MM.1S (cell line): ENCODE measurements at regions not wholly inside any gene's neighbourhood (a gene's known extent, or its start where the extent isn't known, plus 50 kb on each side); places are given as distances from the start of the nearest gene placed in this dataset.
"Not testable (repeated sequence)": the region's sequence is repeated elsewhere in the genome, so short reads cannot be mapped to it uniquely, and the experiment has no call there.

Experiments
- DNase-seq: peaks from one replicate; pipeline ENCODE4 v3.0.0-alpha.2; 2015
- H2AFZ ChIP-seq: fragments of 300-600 bp; sonication (generic); 2 replicates; pipeline ENCODE4 v1.6.0; 2016; ENCODE audit warnings: antibody characterized with exemption, low read length
- H3F3A ChIP-seq: fragments of 300-600 bp; sonication (generic); 2 replicates; pipeline ENCODE4 v1.6.1; 2016; ENCODE audit warnings: mild to moderate bottlenecking, antibody characterized with exemption, low read length, moderate library complexity, mixed read lengths; ENCODE audit not compliant: insufficient read depth
- H3K27ac ChIP-seq: fragments of 300-600 bp; sonication (generic); 2 replicates; pipeline ENCODE4 v1.5.1; 2016; ENCODE audit warnings: mild to moderate bottlenecking, low read length
- H3K27me3 ChIP-seq: fragments of 300-600 bp; sonication (generic); replicated peaks from 2 replicates; pipeline ENCODE4 v1.6.0; 2016; ENCODE audit warnings: low read length; ENCODE audit not compliant: insufficient read depth
- H3K36me3 ChIP-seq: fragments of 300-600 bp; sonication (generic); replicated peaks from 2 replicates; pipeline ENCODE4 v1.6.1; 2016; ENCODE audit warnings: mild to moderate bottlenecking, low read length, mixed read lengths; ENCODE audit not compliant: insufficient read depth
- H3K4me1 ChIP-seq: fragments of 300-600 bp; sonication (generic); 2 replicates; pipeline ENCODE4 v1.6.1; 2016; ENCODE audit warnings: low read length, mixed read lengths
- H3K4me2 ChIP-seq: fragments of 300-600 bp; sonication (generic); 2 replicates; pipeline ENCODE4 v1.6.0; 2016; ENCODE audit warnings: low read depth, low read length
- H3K4me3 ChIP-seq: fragments of 300-600 bp; sonication (generic); 2 replicates; pipeline ENCODE4 v1.5.1; 2016; ENCODE audit warnings: low read length, mixed read lengths
- H3K79me2 ChIP-seq: fragments of 300-600 bp; sonication (generic); 2 replicates; pipeline ENCODE4 v1.6.1; 2016; ENCODE audit warnings: mixed run types, low read length, mixed read lengths
- H3K9ac ChIP-seq: fragments of 300-600 bp; sonication (generic); 2 replicates; pipeline ENCODE4 v1.6.1; 2016; ENCODE audit warnings: low read length, mixed read lengths
- H3K9me2 ChIP-seq: fragments of 300-600 bp; sonication (generic); replicated peaks from 2 replicates; pipeline ENCODE4 v1.6.1; 2016; ENCODE audit warnings: mild to moderate bottlenecking, low read length, mixed read lengths; ENCODE audit not compliant: insufficient read depth
- H3K9me3 ChIP-seq: fragments of 300-600 bp; sonication (generic); replicated peaks from 2 replicates; pipeline ENCODE4 v1.6.1; 2016; ENCODE audit warnings: mild to moderate bottlenecking, low read length, mixed read lengths; ENCODE audit not compliant: insufficient read depth
- H4K20me1 ChIP-seq: fragments of 300-600 bp; sonication (generic); 2 replicates; pipeline ENCODE4 v1.6.1; 2016; ENCODE audit warnings: mild to moderate bottlenecking, low read length, moderate library complexity, mixed read lengths; ENCODE audit not compliant: insufficient read depth
- EZH2 ChIP-seq: fragments of 300-600 bp; sonication (generic); optimal IDR thresholded peaks from 2 replicates; pipeline ENCODE3; 2017; ENCODE audit warnings: low read depth, mild to moderate bottlenecking, antibody characterized with exemption, low read length, mixed read lengths
- EZH2phosphoT487 ChIP-seq: fragments of 300-600 bp; sonication (generic); IDR thresholded peaks from 2 replicates; pipeline ENCODE4 v1.6.1; 2018; ENCODE audit warnings: antibody characterized with exemption, low read length
- TF ChIP-seq, protein P1 (sequence below): fragments of 300-600 bp; sonication (generic); IDR thresholded peaks from 2 replicates; pipeline ENCODE4 v1.5.1; 2016; ENCODE audit warnings: antibody characterized with exemption, low read length, mixed read lengths

DNA sequence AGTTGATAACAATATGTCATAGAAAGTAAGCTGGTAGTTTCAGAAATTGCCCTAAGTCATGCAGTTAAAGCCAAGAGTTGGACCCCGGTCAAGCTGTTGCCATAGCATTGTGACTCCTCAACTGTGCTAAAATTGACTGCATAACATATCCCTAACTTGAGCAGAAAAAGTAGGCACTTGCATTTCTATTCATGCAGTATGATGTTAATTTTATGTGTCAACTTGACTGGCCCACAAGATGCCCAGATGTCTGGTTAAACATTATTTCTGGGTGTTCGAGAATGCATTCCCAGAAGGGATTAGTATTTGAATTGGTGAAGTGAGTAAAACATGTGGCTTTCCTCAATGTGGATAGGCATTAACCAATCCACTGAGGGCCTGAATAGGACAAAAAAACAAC is 136.4 kb downstream of the GPR63 start:
- Histone ChIP-seq H3K9me2 (no peaks in the 10 kb centered on the region), H3K27ac (no peak overlapping the region), H3K4me2 (no peak overlapping the region), H2AFZ (no peak overlapping the region), H3K4me3 (no peak overlapping the region), H3K9me3 (no peaks in the 10 kb centered on the region), H3F3A (no peaks in the 10 kb centered on the region), H3K9ac (no peak overlapping the region), H3K36me3 (no peaks in the 10 kb centered on the region), H4K20me1 (no peaks in the 10 kb centered on the region), H3K79me2 (no peaks in the 10 kb centered on the region), H3K4me1 (no peaks in the 10 kb centered on the region), H3K27me3 (no peaks in the 10 kb centered on the region)
- DNase-seq = no peak
- TF ChIP-seq, protein P1, sequence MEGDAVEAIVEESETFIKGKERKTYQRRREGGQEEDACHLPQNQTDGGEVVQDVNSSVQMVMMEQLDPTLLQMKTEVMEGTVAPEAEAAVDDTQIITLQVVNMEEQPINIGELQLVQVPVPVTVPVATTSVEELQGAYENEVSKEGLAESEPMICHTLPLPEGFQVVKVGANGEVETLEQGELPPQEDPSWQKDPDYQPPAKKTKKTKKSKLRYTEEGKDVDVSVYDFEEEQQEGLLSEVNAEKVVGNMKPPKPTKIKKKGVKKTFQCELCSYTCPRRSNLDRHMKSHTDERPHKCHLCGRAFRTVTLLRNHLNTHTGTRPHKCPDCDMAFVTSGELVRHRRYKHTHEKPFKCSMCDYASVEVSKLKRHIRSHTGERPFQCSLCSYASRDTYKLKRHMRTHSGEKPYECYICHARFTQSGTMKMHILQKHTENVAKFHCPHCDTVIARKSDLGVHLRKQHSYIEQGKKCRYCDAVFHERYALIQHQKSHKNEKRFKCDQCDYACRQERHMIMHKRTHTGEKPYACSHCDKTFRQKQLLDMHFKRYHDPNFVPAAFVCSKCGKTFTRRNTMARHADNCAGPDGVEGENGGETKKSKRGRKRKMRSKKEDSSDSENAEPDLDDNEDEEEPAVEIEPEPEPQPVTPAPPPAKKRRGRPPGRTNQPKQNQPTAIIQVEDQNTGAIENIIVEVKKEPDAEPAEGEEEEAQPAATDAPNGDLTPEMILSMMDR = no peak
- TF ChIP-seq EZH2phosphoT487 (no peak), EZH2 (no peak)

DNA sequence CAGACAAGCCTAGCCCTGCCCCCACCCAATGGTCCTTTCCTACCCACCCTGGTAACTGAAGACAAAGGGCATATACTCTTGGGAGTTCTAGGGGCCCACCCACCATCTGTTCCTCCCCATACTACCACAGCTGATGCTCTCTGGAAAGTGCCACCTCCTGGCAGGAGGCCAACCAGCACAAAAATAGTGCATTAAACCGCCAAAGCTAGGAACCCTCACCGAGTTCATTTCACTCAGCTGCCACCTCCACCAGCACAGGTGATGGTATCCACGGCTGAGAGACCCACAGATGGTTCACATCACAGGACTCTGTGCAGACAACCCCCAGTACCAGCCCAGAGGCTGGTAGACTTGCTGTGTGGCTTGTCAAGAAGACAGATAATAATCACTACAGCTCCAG is 131.5 kb downstream of the FHL5 start:
- H3K27ac ChIP-seq, H3K9me3 ChIP-seq, H3K4me1 ChIP-seq, H3K27me3 ChIP-seq, H3K4me2 ChIP-seq, DNase-seq, H2AFZ ChIP-seq, H3F3A ChIP-seq, H3K9ac ChIP-seq, H3K79me2 ChIP-seq, H3K4me3 ChIP-seq, H3K9me2 ChIP-seq, H3K36me3 ChIP-seq, H4K20me1 ChIP-seq: not testable (repeated sequence)

DNA sequence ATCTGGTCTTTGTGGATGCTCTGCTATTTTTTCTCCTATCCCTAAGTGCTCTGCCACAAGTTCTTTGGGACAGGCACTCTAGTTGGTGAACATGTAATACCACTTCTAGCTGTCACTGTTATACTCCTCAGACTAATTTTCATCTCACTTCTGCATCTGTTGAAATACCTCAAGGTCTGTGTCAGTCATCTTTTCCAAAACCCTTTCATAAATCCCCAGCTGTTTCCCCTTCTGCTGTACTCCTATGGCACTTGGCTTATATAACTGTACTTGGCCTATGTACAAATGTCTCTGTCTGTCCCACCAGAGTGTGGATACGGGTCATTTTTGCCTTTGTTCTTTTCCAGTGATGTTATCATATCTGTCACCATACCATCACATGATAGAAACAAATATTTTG is 124.2 kb downstream of the FHL5 start:
- no peaks in the 10 kb centered on the region for H4K20me1 ChIP-seq
- H3K9me2 ChIP-seq = no peaks in the 10 kb centered on the region
- no peaks in the 10 kb centered on the region for H3K36me3 ChIP-seq
- H2AFZ ChIP-seq = no peak overlapping the region
- no peak overlapping the region for H3K9ac ChIP-seq
- H3K4me1 ChIP-seq = peaks cover 9% of the 10 kb centered on the region
- H3K4me3 ChIP-seq = no peak overlapping the region
- H3K27ac ChIP-seq = no peak overlapping the region
- no peaks in the 10 kb centered on the region for H3F3A ChIP-seq
- H3K4me2 ChIP-seq = no peak overlapping the region
- TF ChIP-seq, protein P1 = no peak
- no peaks in the 10 kb centered on the region for H3K79me2 ChIP-seq
- no peaks in the 10 kb centered on the region for H3K9me3 ChIP-seq
- no peaks in the 10 kb centered on the region for H3K27me3 ChIP-seq
- DNase-seq = no peak

DNA sequence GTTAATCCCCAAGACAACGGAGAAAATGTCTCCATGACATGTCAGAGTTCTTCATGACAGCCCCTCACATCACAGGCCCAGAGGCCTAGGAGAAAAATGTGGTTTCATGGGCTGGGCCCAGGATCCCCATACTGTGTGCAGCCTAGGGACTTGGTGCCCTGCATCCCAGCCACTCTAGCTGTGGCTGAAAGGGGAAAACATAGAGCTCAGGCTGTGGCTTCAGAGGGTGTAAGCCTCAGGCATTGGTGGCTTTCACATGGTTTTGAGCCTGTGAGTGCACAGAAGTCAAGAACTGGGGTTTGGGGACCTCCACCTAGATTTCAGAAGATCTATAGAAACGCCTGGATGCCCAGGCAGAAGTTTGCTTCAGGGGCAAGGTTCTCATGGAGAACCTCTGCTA is 122.8 kb downstream of the FHL5 start:
- TF ChIP-seq, protein P1 = no peak
- TF ChIP-seq EZH2phosphoT487 = no peak
- no peak for TF ChIP-seq EZH2
- Histone ChIP-seq H3K27me3 (no peaks in the 10 kb centered on the region), H2AFZ (no peak overlapping the region), H3K4me1 (peaks cover 14% of the 10 kb centered on the region), H3K27ac (no peak overlapping the region), H3K36me3 (no peaks in the 10 kb centered on the region), H3K9me3 (no peaks in the 10 kb centered on the region), H4K20me1 (no peaks in the 10 kb centered on the region), H3K9me2 (no peaks in the 10 kb centered on the region), H3K9ac (no peak overlapping the region), H3K4me3 (no peak overlapping the region), H3K4me2 (no peak overlapping the region), H3F3A (no peaks in the 10 kb centered on the region), H3K79me2 (no peaks in the 10 kb centered on the region)
- DNase-seq = no peak
